ENCODE measurements at regions not wholly inside any gene's neighbourhood (a gene's known extent, or its start where the extent isn't known, plus 50 kb on each side); places are given as distances from the start of the nearest gene placed in this dataset.

DNA sequence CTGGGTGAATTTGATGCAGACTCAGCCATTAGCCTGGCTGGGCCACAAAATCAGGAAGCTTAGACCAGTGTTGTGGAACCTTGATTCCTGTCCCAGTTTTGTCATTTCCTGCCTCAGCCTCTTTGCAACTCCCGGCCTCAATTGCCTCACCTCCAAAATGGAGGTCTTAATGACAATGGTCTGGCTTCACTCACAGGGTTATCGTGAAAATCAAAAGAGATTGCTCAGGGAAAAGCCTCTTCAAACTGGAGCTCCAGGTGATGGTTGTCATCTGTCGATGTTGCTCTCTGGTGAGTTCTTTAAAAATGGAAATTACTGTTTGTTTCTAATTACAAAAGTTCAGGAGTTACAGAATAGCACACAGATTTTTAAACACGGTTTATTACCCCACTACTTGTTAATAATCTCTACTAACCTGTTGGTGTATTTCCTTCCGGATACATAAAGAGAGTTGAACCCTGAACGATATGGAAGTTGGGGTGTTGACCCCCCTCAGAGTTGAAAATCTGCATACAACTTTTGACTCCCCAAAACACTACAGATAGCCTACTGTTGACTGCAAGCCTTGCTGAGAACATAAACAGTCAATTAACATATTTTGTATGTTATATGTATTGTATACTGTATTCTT lies 109.9 kb upstream of the CPEB4 start:
- Histone ChIP-seq H3K27ac (ENCODE audit: low read depth in 1 of 2, low read length in 2 of 2) (no peak overlapping the region), H3K9me3 (ENCODE audit: control insufficient read depth in 4 of 4, low read length in 3 of 4) (no peaks in the 10 kb centered on the region), H3K4me1 (ENCODE audit: control insufficient read depth in 4 of 4, insufficient read depth in 4 of 4, low read length in 3 of 4) (peaks cover 0 to 14% (median 2%) of the 10 kb centered on the region in 4 donors), H3K4me3 (ENCODE audit: low read depth in 1 of 3, low read length in 3 of 3) (no peak overlapping the region), H3K9ac (ENCODE audit: low read depth in 1 of 2, low read length in 2 of 2) (no peak overlapping the region), H3K36me3 (ENCODE audit: control insufficient read depth in 4 of 4, insufficient read depth in 3 of 4, low read depth in 1 of 4, low read length in 3 of 4) (no peaks in the 10 kb centered on the region), H3K27me3 (ENCODE audit: control insufficient read depth in 4 of 4, insufficient read depth in 4 of 4, low read length in 3 of 4) (no peaks in the 10 kb centered on the region)
- no peak for DNase-seq (ENCODE audit: low spot score)
- WGBS = 81% methylated on average over 6 of the region's 6 CpGs
- TF ChIP-seq ATF3 (IDR thresholded peaks at IDR 0.05) (no peak), JUND (IDR thresholded peaks at IDR 0.05) (no peak), TAF1 (conservative IDR thresholded peaks at IDR 0.05) (no peak), FOXA2 (IDR thresholded peaks at IDR 0.05) (no peak)

DNA sequence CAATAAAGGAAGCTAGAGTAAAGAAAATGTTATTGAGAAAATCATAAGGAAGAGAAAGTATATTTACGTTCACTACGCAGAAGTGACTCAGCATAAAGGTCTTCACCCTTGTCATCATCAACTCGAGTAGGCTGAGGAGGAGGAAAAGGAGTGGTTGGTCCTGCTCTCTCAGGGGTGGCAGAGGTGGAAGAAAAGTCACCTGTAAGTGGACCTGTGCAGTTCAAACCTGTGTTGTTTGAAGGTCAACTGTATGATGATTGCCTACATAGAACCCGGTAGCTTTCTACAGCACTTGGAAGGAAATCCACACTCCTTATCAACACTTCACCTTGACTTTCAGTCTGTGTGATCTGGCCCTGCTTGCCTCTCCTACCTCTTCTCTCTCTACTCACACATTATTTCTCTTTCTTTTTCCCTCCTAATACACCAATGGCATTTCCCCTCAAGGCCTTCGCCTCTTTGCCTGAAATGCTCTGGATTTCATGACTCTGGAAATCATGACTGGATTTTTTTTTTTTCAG lies 109.3 kb upstream of the CPEB4 start:
- H3K4me1 ChIP-seq (ENCODE audit: control insufficient read depth in 4 of 4, insufficient read depth in 4 of 4, low read length in 3 of 4) = peaks cover 0 to 14% (median 2%) of the 10 kb centered on the region in 4 donors
- 78% methylated on average over 5 of the region's 5 CpGs for WGBS
- no peak overlapping the region for H3K4me3 ChIP-seq (ENCODE audit: low read depth in 1 of 3, low read length in 3 of 3)
- DNase-seq (ENCODE audit: low spot score) = no peak
- TF ChIP-seq, protein P1, sequence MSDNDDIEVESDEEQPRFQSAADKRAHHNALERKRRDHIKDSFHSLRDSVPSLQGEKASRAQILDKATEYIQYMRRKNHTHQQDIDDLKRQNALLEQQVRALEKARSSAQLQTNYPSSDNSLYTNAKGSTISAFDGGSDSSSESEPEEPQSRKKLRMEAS (IDR thresholded peaks at IDR 0.05) = no peak
- TF ChIP-seq RXRA (IDR thresholded peaks at IDR 0.05) = no peak
- no peak overlapping the region for H3K9ac ChIP-seq (ENCODE audit: low read depth in 1 of 2, low read length in 2 of 2)
- no peaks in the 10 kb centered on the region for H3K9me3 ChIP-seq (ENCODE audit: control insufficient read depth in 4 of 4, low read length in 3 of 4)
- H3K36me3 ChIP-seq (ENCODE audit: control insufficient read depth in 4 of 4, insufficient read depth in 3 of 4, low read depth in 1 of 4, low read length in 3 of 4) = no peaks in the 10 kb centered on the region
- no peak overlapping the region for H3K27ac ChIP-seq (ENCODE audit: low read depth in 1 of 2, low read length in 2 of 2)
- no peaks in the 10 kb centered on the region for H3K27me3 ChIP-seq (ENCODE audit: control insufficient read depth in 4 of 4, insufficient read depth in 4 of 4, low read length in 3 of 4)

DNA sequence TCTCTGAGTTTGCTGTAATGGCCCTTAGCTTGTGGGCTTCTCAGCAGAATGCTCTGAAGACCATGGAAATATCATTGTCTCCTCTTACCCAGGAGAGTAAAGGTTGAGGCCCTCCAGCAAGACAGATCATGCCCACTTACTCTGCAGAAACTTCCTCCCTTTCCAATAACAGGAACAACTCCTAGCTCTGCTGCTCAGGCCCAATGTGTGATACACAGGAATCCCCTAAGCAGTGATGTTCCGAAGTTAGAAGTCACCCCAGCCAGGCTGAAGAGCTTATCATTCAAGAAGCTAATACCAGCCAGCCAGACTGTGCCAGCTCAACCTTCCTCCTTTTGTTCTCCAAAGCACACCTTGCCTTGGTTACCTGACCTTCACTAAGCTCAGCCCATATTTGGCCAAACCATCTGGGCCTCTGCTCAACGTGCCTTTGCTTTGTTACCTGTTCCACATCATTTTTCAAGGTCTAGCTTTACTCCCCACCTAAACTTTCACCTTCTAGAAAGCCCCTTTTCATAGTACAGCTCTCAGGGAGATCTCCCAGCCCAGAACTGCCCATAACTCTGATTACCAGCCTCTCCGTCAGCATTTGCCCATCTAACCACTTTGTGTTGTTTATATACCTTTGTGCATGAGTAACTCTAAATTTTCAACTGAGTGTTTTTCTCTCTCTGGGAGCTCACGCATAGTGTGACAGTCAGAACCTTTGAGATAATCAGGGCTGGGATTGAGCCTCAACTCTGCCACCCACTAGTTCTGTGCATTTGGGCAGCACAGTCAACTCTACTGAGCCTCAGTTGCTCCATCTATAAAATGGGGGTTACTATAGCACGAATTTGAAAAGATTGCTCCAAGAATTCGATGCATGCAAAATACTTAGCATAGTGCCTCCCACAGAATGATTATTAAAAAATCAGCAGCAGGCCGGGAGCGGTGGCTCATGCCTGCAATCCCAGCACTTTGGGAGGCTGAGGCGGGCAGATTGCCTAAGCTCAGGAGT lies 107.6 kb upstream of the CPEB4 start:
- H3K9ac ChIP-seq (ENCODE audit: low read depth in 1 of 2, low read length in 2 of 2) = no peak overlapping the region
- 94% methylated on average over 9 of the region's 9 CpGs for WGBS
- TF ChIP-seq EGR1 (IDR thresholded peaks at IDR 0.05; ENCODE audit: low read depth in 2 of 2) (no peak), NR2F2 (IDR thresholded peaks at IDR 0.05) (no peak), JUND (IDR thresholded peaks at IDR 0.05) (no peak), RAD21 (IDR thresholded peaks at IDR 0.05) (no peak), ATF3 (IDR thresholded peaks at IDR 0.05) (no peak), TAF1 (conservative IDR thresholded peaks at IDR 0.05) (no peak), FOXA1 (IDR thresholded peaks at IDR 0.05) (no peak), CTCF (IDR thresholded peaks at IDR 0.05; ENCODE audit: low read depth, low read length, missing input control) (no peak), YY1 (IDR thresholded peaks at IDR 0.05) (no peak), SP1 (IDR thresholded peaks at IDR 0.05) (no peak), RXRA (IDR thresholded peaks at IDR 0.05) (no peak), GABPA (IDR thresholded peaks at IDR 0.05 in 1 of 2, conservative IDR thresholded peaks at IDR 0.05 in 1 of 2) (no peak), REST (IDR thresholded peaks at IDR 0.05) (no peak), HNF4G (IDR thresholded peaks at IDR 0.05) (no peak)
- TF ChIP-seq, protein P1 (IDR thresholded peaks at IDR 0.05) = no peak
- TF ChIP-seq, protein P2, sequence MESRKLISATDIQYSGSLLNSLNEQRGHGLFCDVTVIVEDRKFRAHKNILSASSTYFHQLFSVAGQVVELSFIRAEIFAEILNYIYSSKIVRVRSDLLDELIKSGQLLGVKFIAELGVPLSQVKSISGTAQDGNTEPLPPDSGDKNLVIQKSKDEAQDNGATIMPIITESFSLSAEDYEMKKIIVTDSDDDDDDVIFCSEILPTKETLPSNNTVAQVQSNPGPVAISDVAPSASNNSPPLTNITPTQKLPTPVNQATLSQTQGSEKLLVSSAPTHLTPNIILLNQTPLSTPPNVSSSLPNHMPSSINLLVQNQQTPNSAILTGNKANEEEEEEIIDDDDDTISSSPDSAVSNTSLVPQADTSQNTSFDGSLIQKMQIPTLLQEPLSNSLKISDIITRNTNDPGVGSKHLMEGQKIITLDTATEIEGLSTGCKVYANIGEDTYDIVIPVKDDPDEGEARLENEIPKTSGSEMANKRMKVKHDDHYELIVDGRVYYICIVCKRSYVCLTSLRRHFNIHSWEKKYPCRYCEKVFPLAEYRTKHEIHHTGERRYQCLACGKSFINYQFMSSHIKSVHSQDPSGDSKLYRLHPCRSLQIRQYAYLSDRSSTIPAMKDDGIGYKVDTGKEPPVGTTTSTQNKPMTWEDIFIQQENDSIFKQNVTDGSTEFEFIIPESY (IDR thresholded peaks at IDR 0.05) = no peak

More for the DNA sequence above, 107.6 kb upstream of the CPEB4 start:
- no peaks in the 10 kb centered on the region for H3K36me3 ChIP-seq (ENCODE audit: control insufficient read depth in 4 of 4, insufficient read depth in 3 of 4, low read depth in 1 of 4, low read length in 3 of 4)
- H3K27ac ChIP-seq (ENCODE audit: low read depth in 1 of 2, low read length in 2 of 2) = no peak overlapping the region
- no peaks in the 10 kb centered on the region for H3K9me3 ChIP-seq (ENCODE audit: control insufficient read depth in 4 of 4, low read length in 3 of 4)
- H3K4me3 ChIP-seq (ENCODE audit: low read depth in 1 of 3, low read length in 3 of 3) = no peak overlapping the region
- DNase-seq (ENCODE audit: low spot score) = no peak
- H3K4me1 ChIP-seq (ENCODE audit: control insufficient read depth in 4 of 4, insufficient read depth in 4 of 4, low read length in 3 of 4) = peaks cover 0 to 14% (median 2%) of the 10 kb centered on the region in 4 donors
- no peaks in the 10 kb centered on the region for H3K27me3 ChIP-seq (ENCODE audit: control insufficient read depth in 4 of 4, insufficient read depth in 4 of 4, low read length in 3 of 4)

Measured in liver (tissue), 8 donors.